ENCODE measurements at regions not wholly inside any gene's neighbourhood (a gene's known extent, or its start where the extent isn't known, plus 50 kb on each side); places are given as distances from the start of the nearest gene placed in this dataset.
"Not testable (repeated sequence)": the region's sequence is repeated elsewhere in the genome, so short reads cannot be mapped to it uniquely, and the experiment has no call there.

DNA sequence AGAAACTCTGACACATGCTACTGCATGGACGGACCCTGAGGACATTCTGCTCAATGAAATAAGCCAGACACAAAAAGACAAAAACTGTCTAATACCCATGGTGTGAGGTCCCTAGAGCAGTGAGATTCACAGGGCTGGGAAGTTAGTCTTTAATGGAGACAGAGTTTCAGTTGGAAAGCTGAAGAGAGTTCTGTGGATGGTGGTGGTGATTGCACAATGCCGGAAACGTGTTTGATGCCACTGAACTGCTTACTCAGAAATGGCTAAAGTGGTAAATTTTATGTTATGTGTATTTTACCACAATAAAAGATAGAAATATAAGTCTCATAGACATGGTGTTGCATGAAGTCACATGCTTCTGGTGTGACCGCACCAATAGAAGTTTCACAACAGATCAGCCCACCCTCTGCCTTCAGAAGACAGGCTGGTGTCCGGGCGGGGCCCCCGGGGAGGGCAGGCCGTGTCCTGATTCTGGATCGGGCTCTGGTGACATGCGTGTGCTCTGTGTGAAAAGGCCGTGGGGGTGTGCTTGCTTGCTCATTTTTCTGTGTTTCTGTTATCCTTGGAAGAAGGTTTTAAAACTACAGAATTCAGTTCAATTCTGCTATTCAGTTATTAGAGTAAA is 108.5 kb upstream of the ZNF469 start:
- DNase-seq = not testable (repeated sequence)

DNA sequence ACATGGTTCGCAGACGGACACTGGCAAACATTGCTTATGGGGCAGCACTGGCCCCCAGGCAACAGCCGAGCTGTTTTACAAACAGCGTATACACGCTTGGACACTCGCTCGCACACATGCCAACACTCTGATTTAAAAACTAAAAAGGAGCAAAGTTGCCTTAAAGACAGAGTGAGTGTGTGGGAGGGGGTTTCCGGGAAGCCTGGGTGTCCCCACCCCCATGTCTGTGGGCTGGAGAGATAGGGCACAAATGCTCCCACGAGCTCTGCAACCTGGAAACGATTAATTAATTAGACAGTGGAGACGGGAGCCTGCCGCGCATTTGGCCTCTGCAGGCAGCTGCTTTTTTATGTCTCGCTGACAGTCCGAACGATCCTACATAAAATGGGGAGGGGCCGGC is 107.9 kb upstream of the ZNF469 start:
- DNase-seq = no peak

- DNase-seq = not testable (repeated sequence)
Observed at GRCh38 chr16:88275336-88276122, 107.2 kb upstream of the ZNF469 start.

GRCh38 chr16:88276123-88276588 is 106.6 kb upstream of the ZNF469 start:
- not testable (repeated sequence) for DNase-seq

- DNase-seq = no peak
Observed at GRCh38 chr16:88276591-88276990, 106.2 kb upstream of the ZNF469 start.

- no peak for DNase-seq
Observed at GRCh38 chr16:88279998-88280397, 102.8 kb upstream of the ZNF469 start.

DNA sequence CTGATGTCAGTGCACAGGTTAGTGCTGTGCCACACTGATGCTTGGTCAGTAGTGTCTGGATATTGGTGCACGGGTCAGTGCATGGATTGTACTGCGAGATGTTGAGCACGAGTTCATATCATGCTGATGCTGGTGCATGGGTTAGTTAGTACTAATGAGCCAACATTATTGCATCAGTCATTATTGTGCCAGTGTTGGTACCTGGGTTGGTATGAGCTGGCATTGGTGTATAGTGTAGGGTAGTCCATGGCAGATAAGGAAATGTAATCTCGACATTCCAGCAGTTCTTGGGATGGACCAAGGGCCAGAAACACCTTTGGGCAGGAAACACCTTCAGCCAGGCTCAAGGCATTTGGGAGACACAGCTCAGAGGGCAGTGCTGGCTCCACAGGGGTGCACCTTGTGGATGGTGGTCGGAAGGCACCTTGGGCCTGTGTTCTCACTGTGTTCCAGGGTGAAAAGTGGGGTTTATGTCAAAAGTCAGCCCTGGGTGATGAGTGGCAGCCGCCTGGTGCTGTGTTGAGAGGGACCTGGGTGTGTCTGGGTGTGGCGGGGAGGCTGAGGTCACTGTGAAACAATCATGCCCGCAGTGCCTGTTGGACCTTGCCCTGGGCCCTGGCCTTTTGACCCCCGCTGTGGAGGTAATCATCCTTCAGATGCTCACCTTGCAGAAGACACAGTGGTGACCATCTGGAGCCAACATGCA is 100.7 kb upstream of the ZNF469 start:
- DNase-seq = no peak

DNA sequence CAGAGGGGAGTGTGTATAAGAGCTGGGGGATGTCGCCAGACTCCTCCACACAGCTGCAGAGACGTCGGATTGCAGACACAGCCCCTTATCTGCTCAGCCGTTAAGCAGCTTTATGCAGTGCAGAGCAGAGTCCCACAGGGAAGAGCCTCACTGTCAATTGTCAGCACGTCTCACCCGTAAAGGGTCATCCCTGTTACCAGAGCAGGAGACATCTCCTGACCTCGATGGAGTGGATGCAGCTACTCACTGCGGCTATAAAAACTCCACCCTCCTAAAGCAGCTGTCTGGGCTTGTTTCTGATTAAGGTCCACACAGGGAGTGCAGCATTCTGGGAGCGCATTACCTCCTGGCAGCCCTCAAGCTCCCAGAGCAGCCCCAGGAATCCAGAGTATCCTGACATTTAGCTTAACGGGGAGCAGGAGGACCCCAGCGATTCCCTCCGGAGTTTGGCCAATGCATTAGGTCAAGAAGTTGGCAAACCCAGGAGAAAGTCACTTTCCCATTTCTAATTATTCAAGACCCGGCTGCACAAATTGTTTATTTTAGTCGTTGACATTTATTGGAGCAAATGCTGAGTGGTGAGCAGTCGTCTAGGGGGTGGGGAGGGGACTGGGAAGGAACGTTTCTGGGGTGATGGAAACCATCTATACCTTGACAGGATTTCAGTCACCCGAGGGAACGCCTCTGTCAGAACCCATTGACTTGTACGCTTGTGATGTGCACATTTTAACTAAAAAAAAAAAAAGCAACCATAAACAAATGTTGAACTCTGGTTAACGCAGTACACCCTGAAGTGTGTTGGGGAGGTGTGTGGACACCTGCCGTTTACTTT is 100.0 kb upstream of the ZNF469 start:
- DNase-seq = peak; percentile 24

DNA sequence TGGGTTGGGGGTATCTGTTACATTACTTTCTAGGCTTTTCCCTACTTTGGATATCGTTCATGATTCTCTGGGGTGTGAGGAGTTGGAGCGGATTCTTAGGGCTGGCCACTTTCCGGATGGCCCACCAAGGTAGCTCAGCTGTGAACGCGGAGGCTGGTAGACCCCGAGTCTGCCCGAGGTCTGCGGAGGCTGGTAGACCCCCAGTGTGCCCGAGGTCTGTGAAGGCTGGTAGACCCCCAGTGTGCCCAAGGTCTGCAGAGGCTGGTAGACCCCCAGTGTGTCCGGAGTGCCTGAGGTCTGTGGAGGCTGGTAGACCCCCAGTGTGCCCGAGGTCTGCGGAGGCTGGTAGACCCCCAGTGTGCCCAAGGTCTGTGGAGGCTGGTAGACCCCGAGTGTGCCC is 99.2 kb upstream of the ZNF469 start:
- DNase-seq = no peak

DNA sequence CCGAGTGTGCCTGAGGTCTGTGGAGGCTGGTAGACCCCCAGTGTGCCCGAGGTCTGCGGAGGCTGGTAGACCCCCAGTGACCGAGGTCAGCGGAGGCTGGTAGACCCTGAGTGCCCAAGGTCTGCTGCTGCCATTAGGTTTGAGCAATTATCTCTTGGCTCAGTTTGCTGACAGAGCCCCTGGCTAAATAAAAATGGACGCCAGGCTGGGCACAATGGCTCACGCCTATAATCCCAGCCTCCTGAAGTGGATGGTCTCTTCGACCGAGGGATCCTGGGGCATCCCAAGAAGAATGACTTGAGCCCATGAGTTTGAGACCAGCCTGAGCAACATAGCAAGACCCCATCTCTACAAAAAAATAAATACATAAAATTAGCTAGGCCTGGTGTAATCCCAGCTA is 98.7 kb upstream of the ZNF469 start:
- DNase-seq = no peak

GRCh38 chr16:88284626-88285513 is 97.9 kb upstream of the ZNF469 start:
- DNase-seq = peak; percentile 49

DNA sequence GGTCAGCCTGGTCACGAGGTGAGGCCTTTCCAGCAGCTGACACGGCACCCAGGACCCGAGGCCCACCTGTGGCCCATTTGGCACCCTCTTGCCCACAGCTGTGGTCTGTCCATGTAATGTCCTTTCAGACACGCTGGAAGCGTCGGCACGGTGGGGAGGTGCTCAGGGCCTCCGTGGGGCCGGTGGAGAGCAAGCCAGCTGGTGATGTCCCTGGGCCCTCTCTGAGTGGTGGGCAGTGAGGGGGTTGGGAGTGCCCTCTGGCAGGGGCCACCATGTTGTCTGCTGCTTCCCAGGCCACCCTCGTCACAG is 97.3 kb upstream of the ZNF469 start:
- no peak for DNase-seq

- DNase-seq = no peak
Observed at GRCh38 chr16:88286301-88286923, 96.3 kb upstream of the ZNF469 start.

DNA sequence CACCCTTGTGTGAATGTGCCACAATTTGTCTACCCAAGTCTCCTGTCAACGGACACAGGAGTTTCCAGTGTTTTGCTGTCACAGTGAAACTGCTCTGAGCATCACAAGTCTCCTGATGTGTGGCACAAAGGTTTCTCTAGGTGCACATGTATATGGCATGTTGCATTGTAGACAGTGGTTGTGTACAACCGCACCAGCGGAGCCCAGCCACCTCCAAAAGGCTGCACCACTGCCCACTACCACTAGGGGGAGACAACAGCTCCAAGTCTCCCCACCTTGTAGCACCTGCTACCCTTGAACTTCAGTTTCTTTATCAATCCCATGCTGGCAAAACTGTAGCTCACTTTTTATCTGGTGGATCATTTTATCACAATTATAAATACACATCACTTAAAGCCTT is 95.5 kb upstream of the ZNF469 start:
- DNase-seq = no peak

DNA sequence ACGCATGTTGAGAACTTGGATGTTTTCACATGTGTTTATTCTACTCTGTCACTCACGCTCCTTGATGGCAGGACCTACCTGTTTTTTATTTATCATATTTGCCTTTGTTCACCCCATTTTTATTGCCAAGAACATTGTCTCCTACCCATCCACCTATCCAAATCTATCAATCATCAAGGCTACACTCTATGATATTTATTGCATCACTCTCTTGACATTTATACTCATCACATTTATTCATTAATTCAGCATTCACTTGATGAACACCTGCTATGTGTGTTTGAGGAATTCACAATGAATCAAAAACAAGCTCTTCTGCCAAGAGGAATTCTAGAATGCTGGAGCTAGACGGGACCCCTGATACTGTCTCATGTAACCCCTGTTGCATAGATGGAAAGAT is 94.5 kb upstream of the ZNF469 start:
- DNase-seq = no peak

DNA sequence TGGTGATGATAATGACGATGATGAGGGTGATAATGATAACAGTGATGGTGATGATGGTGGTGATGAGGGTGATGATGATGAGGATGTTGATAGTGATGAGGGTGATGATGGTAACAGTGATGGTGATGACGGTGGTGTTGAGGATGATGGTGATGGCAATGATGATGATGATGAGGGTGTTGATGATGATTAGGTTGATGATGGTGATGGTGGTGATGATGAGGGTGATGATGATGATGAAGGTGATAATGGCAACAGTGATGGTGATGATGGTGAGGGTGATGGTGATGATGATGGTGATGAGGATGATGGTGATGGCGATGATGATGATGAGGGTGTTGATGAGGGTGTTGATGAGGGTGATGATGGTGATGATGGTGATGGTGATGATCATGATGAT is 93.8 kb upstream of the ZNF469 start:
- DNase-seq = no peak

GRCh38 chr16:88289561-88289960 is 93.2 kb upstream of the ZNF469 start:
- no peak for DNase-seq

- DNase-seq = no peak
Observed at GRCh38 chr16:88289968-88290401, 92.8 kb upstream of the ZNF469 start.

DNA sequence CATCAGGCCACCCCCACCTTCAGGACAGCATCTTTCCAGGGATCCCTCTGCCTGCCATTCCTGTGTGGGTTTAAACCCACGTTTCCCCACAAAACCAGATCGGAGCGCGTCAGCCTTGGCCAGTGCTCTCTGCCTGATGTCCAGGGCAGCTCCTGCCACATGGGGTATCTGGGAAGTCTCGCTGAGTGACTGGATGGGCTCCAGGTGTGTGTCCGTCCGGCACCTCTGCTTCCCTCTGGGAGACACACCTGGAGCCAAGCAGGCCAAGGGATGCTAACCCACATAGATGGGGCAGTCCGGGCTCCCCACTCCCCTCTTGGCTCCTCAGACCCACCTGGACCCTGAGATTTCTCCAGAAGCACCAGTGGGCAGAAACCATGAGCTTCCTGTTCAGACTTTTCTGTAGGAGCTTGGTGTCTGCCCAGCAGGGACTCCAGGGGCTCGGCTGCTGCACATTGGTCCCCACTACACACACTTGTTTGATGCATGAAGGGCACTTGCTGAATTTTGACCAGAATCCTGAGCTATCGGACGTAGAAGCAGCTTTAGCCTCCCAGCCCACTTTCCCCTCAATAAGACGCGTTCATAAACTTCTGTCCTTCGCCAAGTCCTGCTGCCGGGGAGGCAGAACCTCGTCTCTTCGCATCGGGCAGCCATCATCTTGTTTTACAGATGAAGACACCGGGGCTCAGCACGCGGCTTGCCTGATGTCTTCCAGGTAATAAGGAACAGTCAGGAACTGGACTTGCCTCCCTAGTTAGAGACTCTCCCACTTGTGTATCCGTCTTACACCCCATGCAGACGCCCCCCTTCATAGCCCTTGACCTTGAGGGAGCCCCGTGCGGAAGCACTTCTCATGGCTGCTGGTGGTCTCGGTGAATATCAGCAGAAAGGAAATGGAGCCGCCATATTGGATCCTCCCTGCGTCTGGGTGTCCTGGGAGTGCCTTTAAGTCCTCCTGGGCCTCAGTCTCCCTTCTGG is 91.6 kb upstream of the ZNF469 start:
- no peak for DNase-seq
